Activated T-cell treated with anti-CD3 and anti-CD28 coated beads, Interleukin-2, amount 50 U/mL, for 72 hours (primary cell): ENCODE measurements at regions not wholly inside any gene's neighbourhood (a gene's known extent, or its start where the extent isn't known, plus 50 kb on each side); places are given as distances from the start of the nearest gene placed in this dataset.
"Not testable (repeated sequence)": the region's sequence is repeated elsewhere in the genome, so short reads cannot be mapped to it uniquely, and the experiment has no call there.

ENCODE experiments used
- ATAC-seq, 2 donors: fragments of 150-1000 bp; cut with Tn5 transposase; replicated peaks in 1 of 2; 2 replicates each; pipeline ENCODE4 v1.10.0; 2021; ENCODE audit warnings: moderate library complexity in 2 of 2, mild to moderate bottlenecking in 1 of 2
- DNase-seq, 2 donors: peaks; one replicate each; pipeline ENCODE4 v3.0.0; 2021 to 2022; ENCODE audit warnings: mixed read lengths in 1 of 2
- H3K27ac Mint-ChIP-seq: one replicate; pipeline ENCODE4 v1.8.0; 2022; ENCODE audit warnings: mild to moderate bottlenecking, moderate library complexity, mixed read lengths
- H3K27me3 Mint-ChIP-seq: one replicate; pipeline ENCODE4 v1.8.0; 2022; ENCODE audit warnings: low read depth, mixed read lengths
- H3K36me3 Mint-ChIP-seq, 2 donors: one replicate each; pipeline ENCODE4 v1.8.0; 2022; ENCODE audit warnings: mixed read lengths in 2 of 2, mild to moderate bottlenecking in 1 of 2; ENCODE audit not compliant: insufficient read depth in 2 of 2
- H3K4me1 Mint-ChIP-seq: one replicate; pipeline ENCODE4 v1.8.0; 2022; ENCODE audit warnings: low read depth, mixed read lengths
- H3K4me3 Mint-ChIP-seq, 2 donors: one replicate each; pipeline ENCODE4 v1.8.0; 2022; ENCODE audit warnings: mild to moderate bottlenecking in 2 of 2, mixed read lengths in 2 of 2, moderate library complexity in 2 of 2
- H3K9me3 Mint-ChIP-seq, 2 donors: one replicate each; pipeline ENCODE4 v1.8.0; 2022; ENCODE audit warnings: mixed read lengths in 2 of 2

- Mint-ChIP-seq H3K9me3 (peaks cover 0 to 2% of the 10 kb centered on the region in 2 donors), H3K36me3 (peaks cover 0 to 2% of the 10 kb centered on the region in 2 donors), H3K27ac (no peak overlapping the region), H3K27me3 (peaks cover 38% of the 10 kb centered on the region), H3K4me3 (no peak overlapping the region), H3K4me1 (no peaks in the 10 kb centered on the region)
- DNase-seq (no peak), ATAC-seq (no peak)
Observed at GRCh38 chr10:6813856-6814255, 233.8 kb upstream of the PRKCQ start.

GRCh38 chr10:6813306-6813705 lies 233.2 kb upstream of the PRKCQ start:
- Mint-ChIP-seq H3K4me3 (no peak overlapping the region), H3K9me3 (peaks cover 0 to 3% of the 10 kb centered on the region in 2 donors), H3K27ac (no peak overlapping the region), H3K36me3 (peaks cover 0 to 2% of the 10 kb centered on the region in 2 donors), H3K27me3 (peaks cover 38% of the 10 kb centered on the region), H3K4me1 (no peaks in the 10 kb centered on the region)
- DNase-seq (no peak), ATAC-seq (no peak)

GRCh38 chr10:6811153-6811552 lies 231.1 kb upstream of the PRKCQ start:
- no peak for ATAC-seq
- no peaks in the 10 kb centered on the region for H3K4me1 Mint-ChIP-seq
- no peak for DNase-seq
- no peak overlapping the region for H3K4me3 Mint-ChIP-seq
- H3K9me3 Mint-ChIP-seq = peaks cover 0 to 3% of the 10 kb centered on the region in 2 donors
- H3K27me3 Mint-ChIP-seq = peaks cover 38% of the 10 kb centered on the region
- no peak overlapping the region for H3K27ac Mint-ChIP-seq
- peaks cover 0 to 2% of the 10 kb centered on the region in 2 donors for H3K36me3 Mint-ChIP-seq

GRCh38 chr10:6803427-6803783 lies 223.3 kb upstream of the PRKCQ start:
- Mint-ChIP-seq H3K36me3 (no peaks in the 10 kb centered on the region), H3K27ac (no peak overlapping the region), H3K4me3 (no peak overlapping the region), H3K9me3 (no peaks in the 10 kb centered on the region), H3K4me1 (no peaks in the 10 kb centered on the region), H3K27me3 (peaks cover 7% of the 10 kb centered on the region)
- no peak for ATAC-seq
- DNase-seq = no peak

GRCh38 chr10:6802759-6803426 lies 222.8 kb upstream of the PRKCQ start:
- no peak for ATAC-seq
- no peaks in the 10 kb centered on the region for H3K36me3 Mint-ChIP-seq
- no peaks in the 10 kb centered on the region for H3K4me1 Mint-ChIP-seq
- no peak for DNase-seq
- no peaks in the 10 kb centered on the region for H3K9me3 Mint-ChIP-seq
- H3K27ac Mint-ChIP-seq = no peak overlapping the region
- H3K4me3 Mint-ChIP-seq = no peak overlapping the region
- peaks cover 7% of the 10 kb centered on the region for H3K27me3 Mint-ChIP-seq

- ATAC-seq (no peak), DNase-seq (no peak)
- H3K27me3 Mint-ChIP-seq = peaks cover 6% of the 10 kb centered on the region
- H3K27ac Mint-ChIP-seq = no peak overlapping the region
- no peaks in the 10 kb centered on the region for H3K4me1 Mint-ChIP-seq
- no peaks in the 10 kb centered on the region for H3K9me3 Mint-ChIP-seq
- no peak overlapping the region for H3K4me3 Mint-ChIP-seq
- H3K36me3 Mint-ChIP-seq = no peaks in the 10 kb centered on the region
Observed at GRCh38 chr10:6796231-6796630, 216.2 kb upstream of the PRKCQ start.

- H3K36me3 Mint-ChIP-seq = no peaks in the 10 kb centered on the region
- peaks cover 6% of the 10 kb centered on the region for H3K27me3 Mint-ChIP-seq
- H3K27ac Mint-ChIP-seq = no peak overlapping the region
- DNase-seq (no peak), ATAC-seq (no peak)
- H3K4me1 Mint-ChIP-seq = no peaks in the 10 kb centered on the region
- H3K9me3 Mint-ChIP-seq = no peaks in the 10 kb centered on the region
- H3K4me3 Mint-ChIP-seq = no peak overlapping the region
Observed at GRCh38 chr10:6795541-6795940, 215.5 kb upstream of the PRKCQ start.

GRCh38 chr10:6794841-6795240 lies 214.8 kb upstream of the PRKCQ start:
- not testable (repeated sequence) for H3K4me3 Mint-ChIP-seq, H3K27me3 Mint-ChIP-seq, H3K4me1 Mint-ChIP-seq, H3K36me3 Mint-ChIP-seq, ATAC-seq, DNase-seq, H3K9me3 Mint-ChIP-seq, H3K27ac Mint-ChIP-seq

GRCh38 chr10:6794441-6794840 lies 214.4 kb upstream of the PRKCQ start:
- Mint-ChIP-seq H3K9me3 (no peaks in the 10 kb centered on the region), H3K4me3 (no peak overlapping the region), H3K27me3 (peaks cover 6% of the 10 kb centered on the region), H3K27ac (no peak overlapping the region), H3K36me3 (no peaks in the 10 kb centered on the region), H3K4me1 (no peaks in the 10 kb centered on the region)
- DNase-seq = no peak
- ATAC-seq = no peak

GRCh38 chr10:6788731-6789130 lies 208.7 kb upstream of the PRKCQ start:
- Mint-ChIP-seq H3K4me1 (no peaks in the 10 kb centered on the region), H3K36me3 (no peaks in the 10 kb centered on the region), H3K27ac (no peak overlapping the region), H3K9me3 (no peaks in the 10 kb centered on the region), H3K27me3 (peaks cover under 1% of the 10 kb centered on the region), H3K4me3 (no peak overlapping the region)
- ATAC-seq (no peak), DNase-seq (no peak)

GRCh38 chr10:6788231-6788630 lies 208.2 kb upstream of the PRKCQ start:
- Mint-ChIP-seq H3K36me3 (no peaks in the 10 kb centered on the region), H3K4me1 (no peaks in the 10 kb centered on the region), H3K27ac (no peak overlapping the region), H3K4me3 (no peak overlapping the region), H3K27me3 (peaks cover 6% of the 10 kb centered on the region), H3K9me3 (no peaks in the 10 kb centered on the region)
- DNase-seq (no peak), ATAC-seq (no peak)

- no peak overlapping the region for H3K4me3 Mint-ChIP-seq
Observed at GRCh38 chr10:6787718-6788117, 207.6 kb upstream of the PRKCQ start.

GRCh38 chr10:6787091-6787490 lies 207.0 kb upstream of the PRKCQ start:
- H3K9me3 Mint-ChIP-seq = no peaks in the 10 kb centered on the region
- ATAC-seq = no peak
- no peak overlapping the region for H3K4me3 Mint-ChIP-seq
- DNase-seq = no peak
- no peaks in the 10 kb centered on the region for H3K36me3 Mint-ChIP-seq
- H3K27ac Mint-ChIP-seq = no peak overlapping the region
- H3K27me3 Mint-ChIP-seq = peaks cover 15% of the 10 kb centered on the region
- no peaks in the 10 kb centered on the region for H3K4me1 Mint-ChIP-seq

More at GRCh38 chr10:6787718-6788117, 207.6 kb upstream of the PRKCQ start:
- ATAC-seq = no peak
- Mint-ChIP-seq H3K4me1 (no peaks in the 10 kb centered on the region), H3K27ac (no peak overlapping the region), H3K27me3 (peaks cover 11% of the 10 kb centered on the region), H3K9me3 (no peaks in the 10 kb centered on the region), H3K36me3 (no peaks in the 10 kb centered on the region)
- DNase-seq = no peak

- Mint-ChIP-seq H3K9me3 (no peaks in the 10 kb centered on the region), H3K27ac (no peak overlapping the region), H3K27me3 (peaks cover 20% of the 10 kb centered on the region), H3K36me3 (no peaks in the 10 kb centered on the region), H3K4me3 (no peak overlapping the region), H3K4me1 (no peaks in the 10 kb centered on the region)
- ATAC-seq (no peak), DNase-seq (no peak)
Observed at GRCh38 chr10:6786579-6787031, 206.5 kb upstream of the PRKCQ start.
